OCI-LY7 (cell line): ENCODE measurements at regions not wholly inside any gene's neighbourhood (a gene's known extent, or its start where the extent isn't known, plus 50 kb on each side); places are given as distances from the start of the nearest gene placed in this dataset.
A peak's percentile ranks its signal among the peaks of the same experiment; 100 is the strongest.

Source experiments
- BruUV-seq: library from RNA; stranded (reverse); fragments of 400-500 nt; replicated peaks from 2 replicates; lab custom pipeline; 2021; lab: Mats Ljungman, UMichigan
- CTCF ChIA-PET: fragments of 300-600 bp; sonication (Branson Sonifier 250); formaldehyde crosslinking; loops from one replicate; lab custom pipeline; 2022; ENCODE audit warnings: antibody characterized with exemption; ENCODE audit not compliant: unreplicated experiment; lab: Charles Lee
- POLR2A ChIA-PET: fragments of 300-600 bp; sonication (Branson Sonifier 250); formaldehyde crosslinking; loops from one replicate; lab custom pipeline; 2022; ENCODE audit warnings: antibody characterized with exemption; lab: Charles Lee
- DNase-seq: peaks from one replicate; pipeline ENCODE4 v3.0.0-alpha.2; 2015; ENCODE audit warnings: low spot score
- H2AFZ ChIP-seq: fragments of 200-600 bp; sonication (generic), shearing (Covaris generic); 2 replicates; pipeline ENCODE4 v1.6.1; 2014; ENCODE audit warnings: mild to moderate bottlenecking, antibody characterized with exemption, low read length, moderate library complexity
- H3K27ac ChIP-seq: fragments of 200-600 bp; sonication (generic); 2 replicates; pipeline ENCODE4 v1.5.1; 2014; ENCODE audit warnings: mixed run types, low read depth, mild to moderate bottlenecking, moderate library complexity, low read length, inconsistent platforms; ENCODE audit not compliant: poor library complexity, severe bottlenecking
- H3K36me3 ChIP-seq: fragments of 200-600 bp; sonication (generic); 2 replicates; pipeline ENCODE4 v1.6.1; 2014; ENCODE audit warnings: mild to moderate bottlenecking, antibody characterized with exemption, low read length, moderate library complexity, mixed read lengths; ENCODE audit not compliant: insufficient read depth
- H3K4me1 ChIP-seq: fragments of 200-600 bp; sonication (generic); 2 replicates; pipeline ENCODE4 v1.5.1; 2014; ENCODE audit warnings: mild to moderate bottlenecking, low read length; ENCODE audit not compliant: insufficient read depth, poor library complexity, severe bottlenecking
- H3K4me2 ChIP-seq: fragments of 200-600 bp; sonication (generic); 2 replicates; pipeline ENCODE4 v1.6.1; 2014; ENCODE audit warnings: mild to moderate bottlenecking, low read length
- H3K4me3 ChIP-seq: fragments of 200-600 bp; sonication (generic); 2 replicates; pipeline ENCODE4 v1.5.1; 2014; ENCODE audit warnings: mild to moderate bottlenecking, low read depth, low read length; ENCODE audit not compliant: poor library complexity, severe bottlenecking
- H3K79me2 ChIP-seq: fragments of 200-600 bp; sonication (generic); 2 replicates; pipeline ENCODE4 v1.6.1; 2016; ENCODE audit warnings: low read depth, mild to moderate bottlenecking, low read length, moderate library complexity, mixed read lengths; ENCODE audit not compliant: insufficient read depth
- H3K9me2 ChIP-seq: fragments of 200-600 bp; sonication (generic); 2 replicates; pipeline ENCODE4 v1.6.1; 2016; ENCODE audit warnings: mild to moderate bottlenecking, low read length, mixed read lengths; ENCODE audit not compliant: insufficient read depth
- H3K9me3 ChIP-seq: fragments of 200-600 bp; sonication (generic); 2 replicates; pipeline ENCODE4 v1.6.1; 2014; ENCODE audit warnings: mild to moderate bottlenecking, mixed run types, low read length, mixed read lengths
- H4K20me1 ChIP-seq: fragments of 200-600 bp; sonication (generic); 2 replicates; pipeline ENCODE4 v1.6.1; 2014; ENCODE audit warnings: mild to moderate bottlenecking, antibody characterized with exemption, low read length, moderate library complexity, mixed read lengths; ENCODE audit not compliant: insufficient read depth
- EZH2phosphoT487 ChIP-seq: fragments of 200-600 bp; sonication (generic); IDR thresholded peaks from 2 replicates; pipeline ENCODE4 v1.6.1; 2018; ENCODE audit warnings: low read depth, borderline replicate concordance, mild to moderate bottlenecking, mixed run types, antibody characterized with exemption, low read length, moderate library complexity, mixed read lengths
- intact Hi-C: fragments of 100-400 bp; cut with micrococcal nuclease; formaldehyde crosslinking; loops from one replicate; pipeline ENCODE4 v1.10.0; 2022; ENCODE audit not compliant: unreplicated experiment
- TF ChIP-seq, protein P1 (sequence below): fragments of 200-600 bp; sonication (generic); conservative IDR thresholded peaks from 2 replicates; pipeline ENCODE4 v1.5.1; 2014; ENCODE audit warnings: mild to moderate bottlenecking, antibody characterized with exemption, low read length, moderate library complexity, mixed read lengths

DNA sequence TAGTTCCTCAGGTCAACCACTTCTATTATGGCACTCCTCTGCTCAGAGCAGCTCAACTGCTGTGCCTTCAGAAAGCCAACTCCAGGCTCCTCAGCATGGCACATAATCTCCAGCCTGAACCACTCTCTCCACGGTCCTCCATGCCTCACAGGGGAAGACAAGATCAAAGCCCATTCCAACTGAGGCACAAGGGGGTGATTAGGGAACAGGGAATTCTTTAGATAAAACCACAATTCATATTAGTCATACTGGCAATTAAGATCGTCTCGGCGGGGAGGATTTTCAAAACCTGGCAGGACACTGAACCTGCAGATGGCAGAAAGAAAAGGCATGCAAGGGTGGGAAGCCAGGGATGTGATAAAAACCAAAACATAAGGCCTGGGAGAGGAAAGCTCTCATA is 361.6 kb downstream of the FGFR2 start:
- DNase-seq = no peak
- Histone ChIP-seq H3K36me3 (no peaks in the 10 kb centered on the region), H3K4me2 (no peak overlapping the region), H2AFZ (no peak overlapping the region), H4K20me1 (no peaks in the 10 kb centered on the region), H3K79me2 (no peaks in the 10 kb centered on the region), H3K9me2 (no peaks in the 10 kb centered on the region), H3K27ac (no peak overlapping the region), H3K9me3 (peaks cover 7% of the 10 kb centered on the region; the same call in 1 of the 2 replicates), H3K4me1 (no peaks in the 10 kb centered on the region), H3K4me3 (no peak overlapping the region)
- no TSS peak for BruUV-seq
- CTCF ChIA-PET = no interaction called here
- intact Hi-C loops = no loop called here
- TF ChIP-seq, protein P1, sequence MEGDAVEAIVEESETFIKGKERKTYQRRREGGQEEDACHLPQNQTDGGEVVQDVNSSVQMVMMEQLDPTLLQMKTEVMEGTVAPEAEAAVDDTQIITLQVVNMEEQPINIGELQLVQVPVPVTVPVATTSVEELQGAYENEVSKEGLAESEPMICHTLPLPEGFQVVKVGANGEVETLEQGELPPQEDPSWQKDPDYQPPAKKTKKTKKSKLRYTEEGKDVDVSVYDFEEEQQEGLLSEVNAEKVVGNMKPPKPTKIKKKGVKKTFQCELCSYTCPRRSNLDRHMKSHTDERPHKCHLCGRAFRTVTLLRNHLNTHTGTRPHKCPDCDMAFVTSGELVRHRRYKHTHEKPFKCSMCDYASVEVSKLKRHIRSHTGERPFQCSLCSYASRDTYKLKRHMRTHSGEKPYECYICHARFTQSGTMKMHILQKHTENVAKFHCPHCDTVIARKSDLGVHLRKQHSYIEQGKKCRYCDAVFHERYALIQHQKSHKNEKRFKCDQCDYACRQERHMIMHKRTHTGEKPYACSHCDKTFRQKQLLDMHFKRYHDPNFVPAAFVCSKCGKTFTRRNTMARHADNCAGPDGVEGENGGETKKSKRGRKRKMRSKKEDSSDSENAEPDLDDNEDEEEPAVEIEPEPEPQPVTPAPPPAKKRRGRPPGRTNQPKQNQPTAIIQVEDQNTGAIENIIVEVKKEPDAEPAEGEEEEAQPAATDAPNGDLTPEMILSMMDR = no peak
- TF ChIP-seq EZH2phosphoT487 = no peak
- POLR2A ChIA-PET = interaction anchor here (0.6 kb wide), 1 partner anchor 216 kb away, joined by 3 read pairs; no protein-coding TSS in a partner anchor

DNA sequence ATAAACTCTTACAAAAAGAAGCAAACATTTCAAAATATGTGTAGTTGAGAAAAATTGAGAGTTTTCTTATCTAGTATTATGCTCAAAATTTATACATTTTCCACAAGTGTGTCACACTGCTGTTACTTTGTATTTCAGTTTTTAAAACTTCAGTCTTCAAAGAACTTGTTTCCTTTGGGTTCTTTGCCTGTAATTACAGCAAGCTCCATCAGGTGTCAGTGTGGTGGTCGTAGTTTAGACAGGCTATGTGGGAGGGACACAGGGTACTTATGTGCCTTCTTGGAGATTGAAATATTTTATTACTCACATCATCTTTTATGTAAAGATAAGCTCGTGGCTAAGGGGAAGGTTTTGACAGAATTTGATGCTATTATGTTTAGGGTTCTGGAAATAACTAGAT is 360.5 kb downstream of the FGFR2 start:
- H2AFZ ChIP-seq = no peak overlapping the region
- no peak overlapping the region for H3K4me2 ChIP-seq
- DNase-seq = no peak
- H3K9me2 ChIP-seq = no peaks in the 10 kb centered on the region
- TF ChIP-seq, protein P1 = peak; percentile 58
- TF ChIP-seq EZH2phosphoT487 = no peak
- H3K27ac ChIP-seq = no peak overlapping the region
- intact Hi-C loops = no loop called here
- no peaks in the 10 kb centered on the region for H3K36me3 ChIP-seq
- no peaks in the 10 kb centered on the region for H4K20me1 ChIP-seq
- no peaks in the 10 kb centered on the region for H3K4me1 ChIP-seq
- CTCF ChIA-PET = no interaction called here
- no peaks in the 10 kb centered on the region for H3K79me2 ChIP-seq
- no peak overlapping the region for H3K4me3 ChIP-seq
- POLR2A ChIA-PET = interaction anchor here (0.6 kb wide), 1 partner anchor 51 kb away, joined by 6 read pairs; no protein-coding TSS in a partner anchor
- no TSS peak for BruUV-seq
- peaks cover 7% of the 10 kb centered on the region; the same call in 1 of the 2 replicates for H3K9me3 ChIP-seq

DNA sequence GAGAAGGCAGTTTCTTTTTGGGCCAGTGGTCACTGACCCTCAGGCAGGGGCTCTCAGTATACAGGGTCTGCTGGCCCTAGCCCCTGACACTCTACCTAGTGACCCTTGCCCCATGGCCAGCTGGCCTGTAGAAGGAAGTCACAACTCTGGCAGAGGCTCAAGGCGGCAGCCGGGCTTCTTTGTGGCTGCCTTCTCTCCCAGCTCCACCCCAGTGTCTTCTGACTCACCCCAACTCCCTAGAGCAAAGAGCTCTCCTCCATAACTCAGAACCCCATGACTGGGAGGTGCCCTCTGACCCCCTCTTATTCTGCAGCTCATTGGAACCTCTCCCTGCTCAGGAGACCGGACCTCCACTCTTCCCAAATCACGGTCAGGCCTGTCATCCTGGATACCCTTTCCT is 358.2 kb downstream of the FGFR2 start:
- Histone ChIP-seq H2AFZ (no peak overlapping the region), H3K36me3 (no peaks in the 10 kb centered on the region), H3K4me2 (no peak overlapping the region), H3K79me2 (no peaks in the 10 kb centered on the region), H4K20me1 (no peaks in the 10 kb centered on the region), H3K4me1 (no peaks in the 10 kb centered on the region), H3K27ac (no peak overlapping the region), H3K4me3 (no peak overlapping the region), H3K9me2 (no peaks in the 10 kb centered on the region), H3K9me3 (peaks cover 7% of the 10 kb centered on the region; the same call in 1 of the 2 replicates)
- no TSS peak for BruUV-seq
- TF ChIP-seq EZH2phosphoT487 = no peak
- TF ChIP-seq, protein P1 = no peak
- intact Hi-C loops = no loop called here
- DNase-seq = no peak
- ChIA-PET CTCF (no interaction called here), POLR2A (no interaction called here)
